DOHH2 (cell line): ENCODE measurements at regions not wholly inside any gene's neighbourhood (a gene's known extent, or its start where the extent isn't known, plus 50 kb on each side); places are given as distances from the start of the nearest gene placed in this dataset.

Experiments
- H3F3A ChIP-seq: fragments of 200-600 bp; sonication (generic), shearing (Covaris generic); 2 replicates; pipeline ENCODE4 v1.6.0; 2016; ENCODE audit warnings: antibody characterized with exemption, mild to moderate bottlenecking; ENCODE audit not compliant: control insufficient read depth, insufficient read depth
- H3K27ac ChIP-seq: fragments of 200-600 bp; sonication (generic); 2 replicates; pipeline ENCODE4 v1.5.1; 2014; ENCODE audit warnings: low read depth, mild to moderate bottlenecking, low read length, moderate library complexity
- H3K27me3 ChIP-seq: fragments of 200-600 bp; sonication (generic); 2 replicates; pipeline ENCODE4 v1.6.1; 2014; ENCODE audit warnings: mild to moderate bottlenecking, low read length, mixed read lengths; ENCODE audit not compliant: control insufficient read depth
- H3K36me3 ChIP-seq: fragments of 200-600 bp; sonication (generic); 2 replicates; pipeline ENCODE4 v1.6.1; 2014; ENCODE audit warnings: mild to moderate bottlenecking, low read length, moderate library complexity, mixed read lengths; ENCODE audit not compliant: control insufficient read depth
- H3K4me1 ChIP-seq: fragments of 200-600 bp; sonication (generic); 2 replicates; pipeline ENCODE4 v1.6.1; 2014; ENCODE audit warnings: mild to moderate bottlenecking, low read length, mixed read lengths; ENCODE audit not compliant: control insufficient read depth
- H3K4me2 ChIP-seq: fragments of 200-600 bp; sonication (generic); 2 replicates; pipeline ENCODE4 v1.6.0; 2014; ENCODE audit warnings: mild to moderate bottlenecking, low read length, moderate library complexity
- H3K4me3 ChIP-seq: fragments of 200-600 bp; sonication (generic); 2 replicates; pipeline ENCODE4 v1.5.1; 2014; ENCODE audit warnings: mild to moderate bottlenecking, low read length, mixed read lengths
- H3K79me2 ChIP-seq: fragments of 200-600 bp; sonication (generic); 2 replicates; pipeline ENCODE4 v1.6.1; 2014; ENCODE audit warnings: mild to moderate bottlenecking, low read length, mixed read lengths; ENCODE audit not compliant: control insufficient read depth
- H3K9me2 ChIP-seq: fragments of 200-600 bp; sonication (generic); replicated peaks from 2 replicates; pipeline ENCODE4 v1.6.1; 2014; ENCODE audit warnings: mild to moderate bottlenecking, low read length, mixed read lengths; ENCODE audit not compliant: control insufficient read depth
- H3K9me3 ChIP-seq: fragments of 200-600 bp; sonication (generic); 2 replicates; pipeline ENCODE4 v1.6.1; 2014; ENCODE audit warnings: antibody characterized with exemption, low read length, mixed read lengths; ENCODE audit not compliant: control insufficient read depth, insufficient read depth
- H4K20me1 ChIP-seq: fragments of 200-600 bp; sonication (generic); 2 replicates; pipeline ENCODE4 v1.6.0; 2014; ENCODE audit warnings: low read depth, mild to moderate bottlenecking, antibody characterized with exemption, low read length, moderate library complexity; ENCODE audit not compliant: control insufficient read depth, insufficient read depth
- EZH2phosphoT487 ChIP-seq: fragments of 200-600 bp; sonication (generic); IDR thresholded peaks from 2 replicates; pipeline ENCODE4 v1.6.1; 2017; ENCODE audit warnings: borderline replicate concordance, mild to moderate bottlenecking, antibody characterized with exemption, low read length, moderate library complexity, mixed read lengths
- TF ChIP-seq, protein P1 (sequence below): fragments of 200-600 bp; sonication (generic); IDR thresholded peaks from one replicate; pipeline ENCODE4 v1.5.1; 2014; ENCODE audit warnings: antibody characterized with exemption, mild to moderate bottlenecking, low read depth, low read length; ENCODE audit not compliant: poor library complexity, severe bottlenecking

DNA sequence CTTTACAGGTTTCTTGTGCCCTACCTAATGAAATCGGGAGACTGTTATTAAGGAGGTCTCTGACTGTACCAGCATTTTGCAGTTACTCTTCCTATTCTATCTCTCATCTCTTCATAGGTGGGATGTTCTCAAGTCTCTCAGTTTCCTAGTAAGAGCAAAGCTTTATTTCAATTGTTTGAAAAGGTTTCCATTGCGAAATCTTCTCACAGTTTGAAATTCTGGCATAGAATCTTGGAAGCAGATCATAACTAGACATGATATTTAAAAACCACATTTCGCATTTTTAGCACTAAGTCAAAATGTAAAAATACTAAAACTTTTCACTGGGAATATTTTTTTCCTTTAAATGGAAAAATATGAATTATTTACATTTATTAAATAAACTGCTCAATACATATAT, 1311.4 kb downstream of the ROBO2 start:
- H3F3A ChIP-seq: no peaks in the 10 kb centered on the region
- H3K4me1 ChIP-seq: no peaks in the 10 kb centered on the region
- no peak overlapping the region for H3K4me2 ChIP-seq
- no peaks in the 10 kb centered on the region for H3K9me3 ChIP-seq
- no peaks in the 10 kb centered on the region for H3K79me2 ChIP-seq
- no peaks in the 10 kb centered on the region for H3K9me2 ChIP-seq
- H3K4me3 ChIP-seq: no peak overlapping the region
- no peaks in the 10 kb centered on the region for H4K20me1 ChIP-seq
- no peaks in the 10 kb centered on the region for H3K36me3 ChIP-seq
- no peak overlapping the region for H3K27ac ChIP-seq
- no peaks in the 10 kb centered on the region for H3K27me3 ChIP-seq
- TF ChIP-seq, protein P1, sequence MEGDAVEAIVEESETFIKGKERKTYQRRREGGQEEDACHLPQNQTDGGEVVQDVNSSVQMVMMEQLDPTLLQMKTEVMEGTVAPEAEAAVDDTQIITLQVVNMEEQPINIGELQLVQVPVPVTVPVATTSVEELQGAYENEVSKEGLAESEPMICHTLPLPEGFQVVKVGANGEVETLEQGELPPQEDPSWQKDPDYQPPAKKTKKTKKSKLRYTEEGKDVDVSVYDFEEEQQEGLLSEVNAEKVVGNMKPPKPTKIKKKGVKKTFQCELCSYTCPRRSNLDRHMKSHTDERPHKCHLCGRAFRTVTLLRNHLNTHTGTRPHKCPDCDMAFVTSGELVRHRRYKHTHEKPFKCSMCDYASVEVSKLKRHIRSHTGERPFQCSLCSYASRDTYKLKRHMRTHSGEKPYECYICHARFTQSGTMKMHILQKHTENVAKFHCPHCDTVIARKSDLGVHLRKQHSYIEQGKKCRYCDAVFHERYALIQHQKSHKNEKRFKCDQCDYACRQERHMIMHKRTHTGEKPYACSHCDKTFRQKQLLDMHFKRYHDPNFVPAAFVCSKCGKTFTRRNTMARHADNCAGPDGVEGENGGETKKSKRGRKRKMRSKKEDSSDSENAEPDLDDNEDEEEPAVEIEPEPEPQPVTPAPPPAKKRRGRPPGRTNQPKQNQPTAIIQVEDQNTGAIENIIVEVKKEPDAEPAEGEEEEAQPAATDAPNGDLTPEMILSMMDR: no peak
- no peak for TF ChIP-seq EZH2phosphoT487

DNA sequence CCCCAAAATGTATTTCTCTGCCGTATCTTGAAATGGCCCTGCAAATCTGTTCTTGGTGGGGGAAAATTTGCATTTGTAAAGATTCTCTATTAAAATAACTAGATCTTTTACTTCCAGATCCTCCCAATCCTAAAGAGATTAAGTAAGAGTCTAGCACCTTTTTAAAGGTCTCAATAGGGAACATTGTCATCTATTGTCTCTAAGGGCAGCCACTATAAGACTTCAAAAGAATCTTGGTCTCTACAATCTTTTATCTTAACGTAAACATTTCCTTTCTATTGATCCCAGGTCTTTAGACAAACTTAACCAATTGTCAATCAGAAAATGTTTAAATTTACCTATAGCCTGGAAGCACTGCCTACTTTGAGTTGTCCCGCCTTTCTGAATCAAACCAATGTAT, 1313.3 kb downstream of the ROBO2 start:
- Histone ChIP-seq H3K27ac (no peak overlapping the region), H3K36me3 (no peaks in the 10 kb centered on the region), H4K20me1 (no peaks in the 10 kb centered on the region), H3K4me1 (no peaks in the 10 kb centered on the region), H3K9me3 (no peaks in the 10 kb centered on the region), H3K9me2 (no peaks in the 10 kb centered on the region), H3K79me2 (no peaks in the 10 kb centered on the region), H3F3A (no peaks in the 10 kb centered on the region), H3K27me3 (no peaks in the 10 kb centered on the region), H3K4me2 (no peak overlapping the region), H3K4me3 (no peak overlapping the region)
- TF ChIP-seq, protein P1: no peak
- TF ChIP-seq EZH2phosphoT487: no peak

DNA sequence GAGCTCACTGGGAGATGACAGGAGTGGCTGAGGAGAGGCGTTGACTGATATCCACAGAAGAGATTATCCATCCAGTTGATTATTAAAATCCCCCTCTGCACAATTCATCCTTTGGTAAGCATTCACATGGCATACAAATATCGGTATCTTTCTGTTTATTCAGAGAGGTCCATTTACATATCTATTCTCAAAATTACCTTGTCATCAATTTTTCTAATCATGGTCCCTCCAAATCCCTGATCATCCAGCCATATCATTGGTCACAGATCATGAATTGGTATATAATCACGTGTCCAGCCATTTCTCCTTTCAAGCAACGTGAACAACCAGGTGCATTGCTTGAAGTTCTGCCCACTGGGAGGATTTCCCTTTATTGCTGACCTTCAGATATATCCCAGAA, 1321.0 kb downstream of the ROBO2 start:
- Histone ChIP-seq H3K4me2 (no peak overlapping the region), H3K79me2 (no peaks in the 10 kb centered on the region), H3K4me3 (no peak overlapping the region), H3K4me1 (no peaks in the 10 kb centered on the region), H3K9me2 (no peaks in the 10 kb centered on the region), H3K36me3 (no peaks in the 10 kb centered on the region), H3K27ac (no peak overlapping the region), H4K20me1 (no peaks in the 10 kb centered on the region), H3F3A (no peaks in the 10 kb centered on the region), H3K27me3 (no peaks in the 10 kb centered on the region), H3K9me3 (no peaks in the 10 kb centered on the region)
- TF ChIP-seq, protein P1: no peak
- TF ChIP-seq EZH2phosphoT487: no peak
